NCI-H1105 (cell line): ENCODE measurements at regions not wholly inside any gene's neighbourhood (a gene's known extent, or its start where the extent isn't known, plus 50 kb on each side); places are given as distances from the start of the nearest gene placed in this dataset.

ENCODE experiments used
- DNase-seq: peaks from one replicate; lab custom pipeline; 2025; lab: John Stamatoyannopoulos, UW

DNA sequence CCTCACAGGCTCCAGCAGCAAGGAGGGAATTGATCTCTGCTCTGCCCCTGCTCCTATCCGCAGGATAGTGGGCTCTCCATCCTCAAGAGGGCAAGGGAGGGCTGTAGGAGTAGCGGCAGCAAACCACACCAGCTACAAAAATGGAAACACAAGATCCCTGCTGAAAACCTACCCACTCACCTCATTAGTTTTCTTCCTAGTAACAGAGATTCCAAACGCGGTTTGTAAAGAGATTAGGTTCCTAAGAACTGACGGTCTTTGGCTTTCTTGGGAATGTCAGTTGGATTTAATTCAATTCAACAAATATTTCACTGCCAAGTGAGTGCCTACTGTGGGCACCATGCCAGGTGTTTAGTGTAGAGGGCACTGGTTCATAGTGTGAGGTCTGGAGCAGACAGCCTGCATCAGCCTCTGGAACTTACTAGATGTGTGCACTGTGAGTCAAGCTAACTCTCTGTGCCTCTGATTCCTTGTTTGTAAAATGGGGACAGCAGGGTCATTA, 84.7 kb downstream of the MRPL46 start:
- no peak for DNase-seq

GRCh38 chr15:88378188-88378637, 89.0 kb downstream of the MRPL46 start:
- no peak for DNase-seq

GRCh38 chr15:88377509-88377908, 89.7 kb downstream of the MRPL46 start:
- no peak for DNase-seq

GRCh38 chr15:88376574-88377174, 90.5 kb downstream of the MRPL46 start:
- DNase-seq = no peak

- no peak for DNase-seq
These were observed 91.8 kb downstream of the MRPL46 start for GRCh38 chr15:88375234-88375927.

DNA sequence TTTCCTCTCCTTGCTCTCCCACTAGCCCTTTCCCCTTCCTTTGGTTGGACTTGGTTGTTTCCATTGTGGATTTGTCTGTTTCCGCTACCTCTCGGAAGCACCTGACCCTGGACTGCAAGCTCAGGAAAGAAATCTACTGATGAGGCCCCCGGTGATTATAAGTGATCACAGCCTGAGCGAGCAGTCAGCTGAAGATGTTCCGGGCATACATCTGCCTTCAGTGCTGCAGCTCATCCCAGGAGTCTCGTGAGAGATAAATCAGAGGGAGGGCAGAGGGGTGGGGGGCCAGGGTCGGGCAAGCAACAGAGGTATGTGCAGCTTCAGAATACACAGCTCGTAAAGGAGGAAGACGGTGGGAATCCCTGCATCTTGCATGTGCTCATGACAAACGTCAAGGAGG, 102.1 kb downstream of the MRPL46 start:
- no peak for DNase-seq

GRCh38 chr15:88348579-88349230, 92.2 kb upstream of the NTRK3 start:
- no peak for DNase-seq

DNA sequence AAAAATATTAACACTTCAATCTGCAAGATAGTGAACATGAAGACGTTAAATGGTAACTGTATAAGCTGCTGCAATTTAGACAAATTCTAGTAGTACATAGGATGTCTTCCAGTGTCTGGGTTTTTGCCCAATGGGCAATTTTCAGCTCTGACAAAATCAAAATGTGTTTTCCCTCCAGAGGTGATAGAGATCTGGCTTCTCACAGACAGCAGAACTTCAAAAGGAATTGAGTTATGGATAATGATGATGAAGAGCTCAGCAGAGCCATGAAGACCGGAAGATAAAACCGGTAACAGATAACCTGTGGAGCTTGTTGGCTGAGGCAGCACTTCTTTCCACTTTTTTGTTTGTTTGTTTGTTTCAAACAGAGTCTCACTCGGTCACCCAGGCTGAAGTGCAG, 89.4 kb upstream of the NTRK3 start:
- no peak for DNase-seq

GRCh38 chr15:88344786-88345185, 88.2 kb upstream of the NTRK3 start:
- no peak for DNase-seq

GRCh38 chr15:88342666-88343065, 86.1 kb upstream of the NTRK3 start:
- DNase-seq = no peak

GRCh38 chr15:88341653-88342052, 85.1 kb upstream of the NTRK3 start:
- no peak for DNase-seq

DNA sequence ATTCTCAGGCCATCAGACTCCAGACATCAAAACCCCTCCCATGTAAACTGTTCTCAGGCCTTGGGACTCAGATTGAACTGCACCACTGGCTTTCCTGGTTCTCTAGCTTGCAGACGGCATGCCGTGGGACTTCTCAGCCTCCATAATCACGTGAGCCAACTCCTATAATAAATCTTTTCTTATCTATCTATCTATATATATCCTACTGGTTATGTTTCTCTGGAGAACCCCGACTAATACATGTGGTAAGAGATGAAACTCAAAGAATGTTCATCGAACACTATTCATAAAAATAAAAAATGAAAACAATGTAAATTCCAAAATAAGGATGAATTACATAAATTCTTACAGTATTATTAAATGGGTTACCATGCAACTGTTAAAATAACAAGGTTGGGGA, 84.5 kb upstream of the NTRK3 start:
- DNase-seq = no peak

DNA sequence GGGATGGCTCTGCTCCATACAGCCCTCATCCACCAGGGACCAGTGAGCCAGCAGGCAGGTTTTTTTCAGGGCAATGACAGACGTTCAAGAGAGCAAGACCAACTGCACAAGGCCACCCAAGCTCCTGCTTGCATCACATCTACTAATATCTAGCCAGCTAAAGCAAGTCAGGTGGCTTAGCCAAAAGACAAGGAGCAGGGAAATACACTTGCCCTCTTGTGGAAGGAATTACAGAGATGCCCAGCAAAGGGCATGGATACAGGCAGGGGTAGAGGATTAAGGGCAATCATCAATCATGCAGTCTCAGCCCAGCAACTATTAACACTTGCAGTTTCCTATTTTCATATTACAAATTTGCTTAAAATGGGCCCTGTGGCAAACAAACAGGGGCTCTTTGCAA, 81.5 kb upstream of the NTRK3 start:
- no peak for DNase-seq

- DNase-seq = no peak
These were observed 78.5 kb upstream of the NTRK3 start for GRCh38 chr15:88335074-88335473.

DNA sequence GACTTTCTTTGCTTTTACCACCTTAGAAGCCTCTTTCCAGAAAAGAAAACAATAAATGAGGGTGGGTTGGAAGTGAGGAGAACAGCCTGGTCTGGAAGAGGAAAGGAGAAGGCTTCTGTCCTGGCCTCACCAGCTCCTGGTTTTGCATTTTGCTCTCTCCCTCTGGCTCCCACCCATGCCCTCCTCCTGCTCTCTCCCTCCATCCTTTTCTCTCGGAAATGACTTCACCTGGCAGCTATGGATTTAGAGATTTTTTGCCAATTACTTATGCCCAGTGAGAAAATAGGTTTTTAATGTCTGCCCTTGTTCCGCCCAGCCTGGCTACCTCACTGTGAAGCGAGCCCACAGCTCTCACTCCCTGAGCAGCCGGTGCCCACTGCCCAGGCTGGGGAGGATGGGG, 77.9 kb upstream of the NTRK3 start:
- no peak for DNase-seq

GRCh38 chr15:88331291-88331690, 74.8 kb upstream of the NTRK3 start:
- DNase-seq = peak; percentile 31

DNA sequence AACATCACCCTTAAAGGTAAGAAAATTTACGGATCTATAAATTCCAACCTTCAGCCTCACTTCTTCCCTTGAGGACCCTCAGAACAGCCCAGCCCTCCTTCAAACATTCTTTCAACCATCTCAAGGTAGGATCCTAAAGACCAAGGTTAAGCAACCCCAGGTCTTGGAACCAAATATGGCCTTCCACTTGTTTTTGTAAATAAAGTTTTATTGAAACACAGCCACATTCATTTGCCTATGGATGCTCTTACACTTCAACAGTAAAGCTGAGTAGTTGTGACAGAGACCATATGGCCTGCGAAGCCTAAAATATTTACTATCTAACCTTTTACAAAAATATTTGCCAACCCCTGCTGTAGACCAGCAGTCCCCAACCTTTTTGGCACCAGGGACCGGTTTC, 70.4 kb upstream of the NTRK3 start:
- DNase-seq = no peak

DNA sequence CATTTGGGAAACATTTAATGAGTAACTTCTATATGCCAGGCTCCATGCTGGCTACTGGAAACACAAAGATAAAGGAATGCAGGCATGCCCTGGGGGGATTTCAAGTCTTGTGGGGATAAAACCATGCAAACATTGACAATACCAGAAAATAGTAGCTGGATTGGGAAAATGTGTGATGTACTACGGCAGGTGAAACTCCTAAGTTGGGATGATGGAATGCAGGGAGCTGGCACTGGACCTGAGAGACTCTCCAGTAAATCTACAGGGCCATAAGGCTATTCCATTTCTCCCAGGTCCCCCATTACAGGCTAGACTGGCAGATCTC, 68.2 kb upstream of the NTRK3 start:
- no peak for DNase-seq

DNA sequence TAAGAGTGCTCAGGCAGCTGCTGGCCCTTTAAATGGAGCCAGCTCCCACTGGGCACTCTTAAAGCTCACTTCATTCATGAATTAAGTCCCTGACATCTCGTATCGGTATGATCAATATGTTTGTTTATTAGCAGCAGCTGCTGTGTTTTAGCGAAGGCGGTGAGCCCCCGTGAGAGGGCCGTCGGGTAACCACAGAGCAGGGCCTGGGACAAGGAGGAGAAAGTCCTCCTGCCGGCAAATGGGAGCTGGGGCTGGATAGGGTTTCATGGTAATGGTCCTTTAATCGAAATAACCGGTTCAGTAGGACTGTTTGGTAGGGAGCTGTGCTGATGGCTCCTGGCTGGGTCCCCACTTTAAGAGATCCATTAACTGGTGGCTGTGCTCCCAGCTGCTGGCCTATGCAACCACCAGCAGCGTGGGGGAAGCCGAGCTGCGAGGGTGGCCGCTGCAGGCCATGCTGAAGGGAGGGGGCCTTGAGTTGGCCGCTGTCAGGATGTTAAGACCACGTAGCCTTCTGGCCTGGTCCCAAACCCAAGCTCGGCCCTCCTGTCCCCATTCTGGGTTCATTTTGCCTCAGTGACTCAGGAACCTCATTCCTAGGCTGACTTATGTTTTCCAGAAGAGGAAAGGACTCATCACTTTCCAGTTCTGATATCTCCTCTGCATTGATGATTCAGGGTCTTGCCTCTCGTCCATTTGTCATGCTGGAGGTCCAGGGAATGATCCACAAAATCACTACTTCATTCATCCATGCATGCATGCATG, 67.6 kb upstream of the NTRK3 start:
- no peak for DNase-seq

DNA sequence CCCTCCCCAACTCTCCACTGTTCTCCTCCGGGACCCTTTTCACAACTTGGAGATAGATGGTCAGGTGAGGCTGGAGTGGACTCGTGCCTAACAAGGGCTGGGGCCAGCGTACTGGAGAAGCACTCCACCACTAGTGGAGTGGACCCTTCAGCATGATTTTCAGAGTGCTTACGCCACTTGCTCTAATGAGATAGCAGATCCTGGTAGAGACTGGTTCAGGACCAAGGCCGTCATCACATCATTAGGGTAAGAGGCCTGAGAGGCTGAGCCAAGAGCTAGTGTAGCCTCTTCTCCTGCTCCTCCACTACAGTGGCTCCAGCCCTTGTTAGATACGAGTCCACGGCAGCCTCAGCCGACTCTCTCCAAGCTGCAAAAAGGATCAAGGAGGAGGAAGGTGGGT, 66.9 kb upstream of the NTRK3 start:
- DNase-seq = no peak

DNA sequence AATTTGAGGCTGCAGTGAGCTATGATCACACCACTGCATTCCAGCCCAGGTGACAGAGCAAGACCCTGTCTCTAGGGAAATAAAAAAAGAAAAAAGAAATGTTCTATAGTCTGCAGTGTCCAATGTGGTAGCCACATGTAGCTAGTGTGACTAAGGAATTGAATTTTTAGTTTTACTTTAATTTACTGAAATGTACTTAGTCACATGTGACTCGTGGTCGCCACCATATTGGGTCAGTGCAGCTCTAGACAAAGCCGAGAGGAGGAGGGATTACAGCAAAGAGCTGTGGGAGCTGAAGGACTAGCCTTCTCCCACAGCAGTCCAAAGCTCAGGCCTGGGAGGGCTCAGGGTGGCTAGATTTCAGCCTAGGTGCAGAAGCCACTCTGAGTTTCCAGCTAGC, 65.9 kb upstream of the NTRK3 start:
- no peak for DNase-seq

DNA sequence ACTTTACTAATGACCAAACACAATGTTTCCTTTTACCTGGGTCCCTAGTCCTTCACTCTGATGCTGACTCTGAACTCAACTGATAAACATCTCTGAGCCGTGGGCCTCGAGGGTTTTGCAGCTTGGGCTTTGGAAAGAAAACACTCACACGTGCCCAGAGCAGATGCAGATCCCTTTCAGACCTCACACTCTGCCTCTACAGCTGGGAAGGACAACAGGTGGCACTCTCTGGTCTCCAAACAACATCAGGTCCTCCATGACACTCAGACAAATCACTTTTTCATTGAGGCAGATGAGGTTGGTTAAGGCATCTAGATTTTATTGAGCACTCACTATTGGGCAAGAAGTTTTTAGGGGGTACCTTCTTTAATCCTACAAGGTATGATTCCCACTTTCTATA, 64.7 kb upstream of the NTRK3 start:
- DNase-seq = no peak

DNA sequence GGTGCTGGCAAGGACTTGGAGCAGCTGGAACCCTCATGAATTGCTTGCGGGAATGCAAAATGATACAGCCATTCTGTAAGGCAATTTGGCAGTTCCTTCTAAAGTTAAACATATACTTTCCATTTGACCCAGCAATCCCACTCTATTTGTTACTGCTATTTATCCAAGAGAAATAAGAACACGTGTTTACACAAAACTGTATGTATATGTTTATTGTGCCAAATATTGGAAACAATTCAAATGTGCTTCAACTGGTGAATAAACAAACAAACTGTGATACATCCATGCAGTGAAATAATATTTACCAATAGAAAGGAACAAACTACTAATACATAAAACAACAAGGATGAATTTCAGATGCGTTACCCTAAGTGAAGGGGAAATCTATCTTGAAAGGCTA, 60.0 kb upstream of the NTRK3 start:
- no peak for DNase-seq
